Anterior cingulate cortex (tissue), 58 donors: ENCODE measurements at regions not wholly inside any gene's neighbourhood (a gene's known extent, or its start where the extent isn't known, plus 50 kb on each side); places are given as distances from the start of the nearest gene placed in this dataset.

ENCODE experiments used
- DNase-seq, 58 donors: peaks; one replicate each; lab custom pipeline; 2025; lab: John Stamatoyannopoulos, UW

DNA sequence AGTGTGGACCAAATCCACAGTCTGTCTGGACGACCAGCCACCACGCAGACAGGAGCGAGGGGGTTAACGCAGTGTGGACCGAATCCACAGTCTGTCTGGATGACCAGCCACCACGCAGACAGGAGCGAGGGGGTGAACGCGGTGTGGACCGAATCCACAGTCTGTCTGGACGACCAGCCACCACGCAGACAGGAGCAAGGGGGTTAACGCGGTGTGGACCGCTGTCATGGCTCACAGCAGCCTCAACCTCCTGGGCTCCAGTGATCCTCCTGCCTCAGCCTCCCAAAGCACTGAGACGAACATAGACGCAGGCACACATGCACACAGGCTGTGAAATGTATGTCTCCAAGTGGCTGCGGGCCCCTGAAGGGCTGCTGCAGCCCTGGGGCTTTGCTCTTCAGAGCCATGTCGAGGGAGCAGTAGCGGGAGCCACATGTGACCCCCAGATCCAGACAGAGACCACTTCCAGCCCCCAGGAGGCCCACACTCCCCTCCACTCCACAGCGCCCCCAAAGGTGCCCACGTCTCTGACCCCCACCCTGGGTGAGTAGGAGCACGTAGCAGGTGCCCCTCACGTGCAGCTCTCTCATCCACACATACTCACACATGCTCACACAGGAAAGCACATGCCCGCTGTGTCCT is 98.1 kb downstream of the YTHDF1 start:
- DNase-seq = no peak

DNA sequence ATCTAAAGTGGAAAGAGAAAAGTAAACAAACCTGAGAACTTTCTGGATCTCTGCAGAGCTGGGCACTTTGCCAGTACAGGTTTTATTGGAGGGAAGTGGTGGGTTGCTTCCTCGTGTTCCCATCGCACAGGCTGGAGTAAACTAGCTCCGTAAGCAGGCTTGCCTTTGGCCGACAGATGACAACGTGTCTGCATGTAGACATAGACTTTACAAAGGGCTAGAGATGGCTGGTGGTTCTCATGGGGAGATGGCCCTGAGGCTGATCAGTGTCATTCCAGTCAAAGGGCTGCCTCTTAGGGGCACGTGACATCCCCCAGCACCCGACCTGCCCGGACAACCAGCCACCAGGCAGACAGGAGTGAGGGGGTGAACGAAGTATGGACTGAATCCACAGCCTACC is 98.8 kb downstream of the YTHDF1 start:
- DNase-seq = no peak

DNA sequence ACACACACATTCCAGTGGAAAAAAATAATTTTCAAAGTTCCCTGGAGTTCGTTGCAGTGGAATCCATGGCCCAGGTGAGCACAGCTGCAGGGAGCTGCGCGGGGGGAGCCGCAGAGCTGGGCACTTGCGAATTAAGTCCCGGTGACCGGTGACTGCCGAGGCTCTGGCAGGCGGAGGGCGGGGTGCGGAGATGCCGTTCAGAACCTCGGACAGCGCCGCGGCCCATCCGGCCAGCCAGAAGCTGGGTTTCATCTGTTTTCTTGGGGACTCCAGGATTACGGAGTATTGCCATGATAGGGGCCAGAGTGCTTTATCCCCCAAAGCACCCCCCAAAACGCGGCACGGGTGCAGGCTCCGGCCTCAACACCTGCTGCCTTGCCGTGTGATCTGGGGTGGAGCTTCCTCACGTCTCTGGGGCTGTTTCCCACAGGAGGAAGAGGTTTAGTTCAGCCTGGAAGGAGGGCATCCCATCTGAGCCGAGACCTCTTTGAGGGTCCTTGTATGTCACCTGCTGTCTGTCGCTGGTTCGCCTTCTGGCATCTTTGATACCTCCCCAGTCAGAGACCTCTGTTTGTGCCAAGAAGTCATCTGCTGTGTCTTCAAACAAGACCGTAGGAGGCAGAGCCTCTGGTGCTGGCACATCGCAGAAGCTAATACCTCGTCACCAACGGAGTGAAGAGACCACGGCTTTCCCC is 99.4 kb downstream of the YTHDF1 start:
- no peak for DNase-seq

DNA sequence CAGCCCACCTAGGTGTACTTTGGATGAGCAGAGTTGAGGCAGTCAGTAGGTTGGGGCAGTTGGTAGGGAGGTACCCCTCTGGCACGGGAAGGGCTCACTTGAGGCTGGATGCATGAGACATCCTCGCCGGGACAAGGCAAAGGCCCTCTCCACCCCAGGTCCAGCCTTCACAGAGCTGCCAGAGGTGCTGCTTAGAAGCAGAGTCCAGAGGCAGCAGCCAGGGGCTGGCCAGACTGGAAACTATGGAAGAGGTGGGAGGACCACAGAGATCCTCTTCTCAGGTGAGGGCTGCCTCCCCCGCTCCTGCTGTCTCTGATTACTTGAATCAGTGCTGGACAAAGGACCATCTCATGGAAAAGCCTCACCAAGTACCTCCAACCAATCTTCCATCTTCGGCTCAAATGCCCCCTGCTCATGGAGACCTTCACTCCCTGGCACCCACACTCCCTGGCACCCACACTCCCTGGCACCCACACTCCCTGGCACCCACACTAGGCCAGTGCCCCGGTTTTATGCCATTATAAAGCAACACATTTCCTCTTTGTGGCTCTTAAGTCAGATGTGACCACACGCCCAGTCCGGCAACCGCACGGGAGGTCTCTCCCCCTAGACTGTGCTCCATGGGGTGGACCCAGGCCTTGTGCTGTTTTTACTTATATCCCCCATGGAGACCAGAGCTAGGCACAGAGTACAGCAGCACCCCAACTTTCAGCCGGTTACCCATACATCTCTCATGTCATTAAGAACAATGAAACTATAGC is 100.1 kb downstream of the YTHDF1 start:
- DNase-seq = no peak

DNA sequence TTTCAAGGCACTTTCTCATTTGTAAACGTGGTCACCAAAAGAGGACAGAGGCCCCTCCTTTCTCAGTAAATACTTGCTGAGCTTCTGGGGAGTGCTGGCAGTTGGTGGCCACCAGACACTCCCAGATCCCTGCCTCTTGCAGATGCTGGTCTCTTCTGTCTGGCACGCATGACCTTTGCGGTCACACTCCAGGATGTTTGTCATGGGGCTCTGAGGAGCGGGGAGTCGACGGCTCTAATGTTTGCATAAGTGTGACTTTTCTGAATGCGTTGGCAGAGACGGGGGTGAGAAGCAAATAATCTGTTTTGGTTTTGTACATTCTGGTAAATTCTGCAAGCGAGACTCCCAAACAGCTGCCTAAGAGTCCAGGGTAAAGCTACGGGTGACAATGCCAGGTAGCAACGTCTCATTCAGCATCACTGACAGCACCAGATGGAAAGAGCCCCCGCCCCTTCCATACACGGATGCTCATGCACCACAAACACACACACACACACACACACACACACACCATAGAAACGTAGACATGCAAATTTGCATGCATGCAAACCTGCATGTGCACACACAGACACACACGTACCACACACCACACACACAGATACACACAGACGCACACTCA is 101.1 kb downstream of the YTHDF1 start:
- DNase-seq = no peak

DNA sequence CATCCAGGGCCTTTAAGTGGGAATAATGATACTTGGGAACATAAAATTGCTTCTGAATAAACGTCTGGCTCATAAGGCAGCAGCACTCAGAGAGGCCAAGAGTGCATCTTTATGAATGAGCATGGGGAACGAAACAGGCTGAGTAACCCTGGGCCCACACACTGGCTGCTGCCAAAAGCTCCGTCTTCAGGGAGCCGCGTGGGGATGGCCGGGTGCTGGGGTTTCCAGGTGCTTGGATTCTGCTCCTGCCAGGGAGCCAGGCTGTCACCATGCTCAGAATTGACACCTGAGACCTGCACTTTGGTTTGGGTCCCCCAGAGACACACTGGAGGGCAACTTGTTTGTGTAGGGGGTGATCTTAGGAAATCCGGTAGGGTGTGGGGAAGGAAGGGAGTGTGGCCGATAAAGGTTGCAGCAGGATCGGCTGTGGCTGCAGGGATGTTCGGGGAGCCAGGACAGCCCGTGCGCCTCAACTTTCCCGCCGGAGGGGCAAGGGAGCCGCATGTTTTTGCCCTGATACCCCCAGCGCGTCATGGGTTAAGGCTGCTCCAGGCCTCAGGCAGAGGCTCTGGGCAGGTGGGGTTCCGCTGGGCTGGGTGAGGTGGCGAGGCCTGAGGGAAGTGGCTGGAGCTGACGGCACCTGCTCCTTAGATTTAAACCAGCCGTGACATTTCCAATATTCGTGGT is 101.8 kb downstream of the YTHDF1 start:
- no peak for DNase-seq

DNA sequence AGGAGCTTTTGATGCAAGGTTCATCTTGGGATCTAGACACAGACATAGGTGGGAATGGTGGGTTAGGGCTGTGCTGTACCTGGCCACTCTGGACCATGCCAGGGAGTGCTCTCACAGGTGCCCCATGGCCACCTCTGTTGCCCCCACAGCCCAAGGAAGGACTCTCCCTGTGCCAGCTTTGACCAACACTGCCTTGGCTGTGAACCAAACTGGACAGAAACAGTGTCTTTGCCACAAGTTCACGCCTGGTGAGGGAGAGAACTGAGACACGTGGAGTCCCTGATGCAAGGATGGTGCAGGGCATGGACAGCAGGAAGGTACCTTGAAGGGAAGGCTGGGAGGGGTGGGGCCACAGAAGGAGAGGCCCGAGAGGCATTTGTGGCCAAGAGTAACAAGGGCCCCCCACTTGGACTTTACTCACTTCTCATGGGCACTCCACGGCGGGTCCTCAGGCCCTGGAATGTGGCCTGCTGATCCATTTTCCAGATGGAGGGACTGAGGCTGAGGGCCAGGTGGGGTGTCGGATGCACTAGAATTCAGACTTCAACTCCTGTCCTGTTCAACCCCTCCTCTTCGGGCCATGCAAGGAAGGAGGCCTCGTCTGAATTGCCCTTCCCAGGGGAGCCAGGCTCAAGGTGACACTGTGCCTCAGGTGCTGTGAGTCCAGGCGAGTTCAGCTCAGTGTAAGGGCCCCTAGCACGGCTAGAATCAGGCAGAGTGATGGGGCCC is 103.3 kb downstream of the YTHDF1 start:
- DNase-seq = no peak

DNA sequence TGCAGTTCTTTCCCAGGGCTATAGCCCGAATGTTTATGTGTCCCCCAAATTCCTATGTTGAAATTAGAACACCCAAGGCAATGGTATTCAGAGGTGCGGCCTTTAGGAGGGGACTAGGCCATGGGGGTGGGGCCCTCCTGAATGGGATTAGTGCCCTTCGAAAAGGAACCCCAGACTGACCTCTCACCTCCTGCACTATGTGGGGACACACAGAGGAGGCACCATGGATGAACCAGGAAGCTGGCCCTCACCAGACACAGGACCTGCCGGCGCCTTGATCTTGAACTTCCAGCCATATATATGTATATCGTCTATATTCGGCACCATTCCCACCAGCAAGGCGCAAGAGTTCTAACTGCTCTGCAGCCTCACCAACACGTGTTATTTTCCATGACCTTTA is 101.5 kb upstream of the BHLHE23 start:
- DNase-seq = no peak

DNA sequence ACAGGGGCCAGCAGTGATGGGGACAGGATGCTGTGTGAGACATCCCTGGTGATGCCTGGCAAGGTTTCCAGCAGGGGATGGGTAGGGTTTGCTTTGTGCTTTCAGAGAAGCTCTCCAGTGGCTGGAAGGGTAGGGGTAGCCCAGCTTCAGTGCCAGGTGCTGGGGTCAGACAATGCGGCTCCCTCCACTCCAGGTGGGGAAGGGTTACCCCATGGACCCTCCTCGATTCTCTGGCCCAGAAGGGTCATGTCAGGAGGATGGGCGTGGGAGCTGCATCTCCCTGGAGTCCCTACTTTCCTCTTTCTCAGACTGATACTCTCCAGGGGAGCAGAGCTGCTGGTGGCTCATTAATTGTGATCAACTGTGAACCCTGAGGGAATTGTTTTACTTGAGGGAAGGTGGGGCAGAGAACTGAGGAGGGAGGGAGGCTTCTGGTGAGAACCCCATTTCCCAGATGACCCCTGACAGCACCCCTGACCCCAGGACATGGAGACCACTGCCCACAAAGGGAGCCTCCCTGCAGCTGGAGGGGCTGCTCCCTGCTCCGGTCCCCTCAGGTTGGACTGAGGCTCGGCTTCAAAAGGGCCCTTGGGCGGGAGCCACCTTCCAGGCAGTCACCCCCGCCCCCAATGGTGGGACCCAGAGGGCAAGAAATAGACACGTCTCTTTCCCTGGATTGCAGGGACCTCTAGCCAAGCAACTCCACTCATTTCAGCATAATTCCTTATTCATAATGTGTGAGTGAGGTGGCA is 100.9 kb upstream of the BHLHE23 start:
- no peak for DNase-seq

DNA sequence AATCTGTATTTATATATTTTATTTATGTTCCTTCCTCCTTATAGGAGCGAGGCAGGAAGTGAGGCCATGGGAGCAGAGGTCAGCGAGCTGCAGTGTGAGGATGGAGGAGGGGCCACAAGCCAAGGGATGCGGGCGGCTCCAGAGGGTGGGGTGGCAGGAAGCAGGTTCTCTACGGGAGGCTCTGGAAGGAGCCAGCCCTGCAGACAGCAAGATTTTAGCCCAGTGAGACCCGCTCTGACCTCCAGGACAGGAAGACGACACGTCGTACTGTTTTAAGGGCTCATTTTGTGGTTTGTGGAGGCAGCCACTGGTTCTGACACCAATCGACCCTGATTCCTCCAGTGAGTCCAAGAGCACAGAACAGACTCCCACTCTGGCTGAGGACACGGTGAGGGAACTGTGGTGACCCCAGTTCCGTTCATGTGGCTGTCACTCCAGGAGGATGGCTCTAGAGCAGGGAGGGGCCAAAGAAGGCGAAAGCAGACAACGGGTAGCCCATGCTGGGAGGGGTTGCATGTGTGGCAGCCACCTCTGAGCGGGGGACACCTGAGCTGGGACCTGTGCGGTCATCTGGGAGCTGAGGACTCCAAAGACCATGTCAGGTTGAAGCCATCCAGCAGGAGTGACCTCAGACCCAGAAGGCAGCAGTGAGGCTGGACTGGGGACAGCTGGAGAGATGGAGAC is 100.1 kb upstream of the BHLHE23 start:
- DNase-seq = no peak

DNA sequence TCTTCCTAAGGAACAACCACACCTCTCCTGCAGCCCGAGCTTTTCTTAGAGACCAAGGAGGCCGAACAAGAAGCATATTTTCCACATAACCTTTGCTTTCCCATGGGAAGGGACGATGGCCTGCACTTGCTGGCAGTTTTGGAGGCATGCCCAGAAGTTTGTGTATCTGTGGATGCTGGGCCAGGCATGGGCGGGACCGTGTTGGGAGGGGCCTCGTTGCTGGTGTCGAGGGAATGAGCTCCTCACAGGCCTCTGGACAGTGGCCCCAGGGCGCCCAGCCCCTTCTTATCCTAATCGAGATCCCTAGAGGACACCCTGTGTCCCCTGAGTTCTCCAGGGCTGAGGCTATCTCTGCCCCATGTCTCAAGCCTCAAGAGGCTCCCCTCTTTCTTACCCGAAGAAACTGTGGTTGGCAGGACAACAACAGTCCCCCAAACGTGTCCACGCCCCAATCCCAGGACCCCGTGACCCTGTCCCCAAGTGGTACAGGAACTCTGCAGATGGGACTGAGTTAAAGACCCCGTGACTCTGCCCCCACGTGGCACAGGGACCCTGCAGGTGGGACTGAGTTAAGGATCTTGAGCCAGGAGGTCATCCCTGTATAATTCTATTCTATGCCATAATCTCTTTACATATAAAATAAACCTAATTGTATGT is 99.5 kb upstream of the BHLHE23 start:
- no peak for DNase-seq

DNA sequence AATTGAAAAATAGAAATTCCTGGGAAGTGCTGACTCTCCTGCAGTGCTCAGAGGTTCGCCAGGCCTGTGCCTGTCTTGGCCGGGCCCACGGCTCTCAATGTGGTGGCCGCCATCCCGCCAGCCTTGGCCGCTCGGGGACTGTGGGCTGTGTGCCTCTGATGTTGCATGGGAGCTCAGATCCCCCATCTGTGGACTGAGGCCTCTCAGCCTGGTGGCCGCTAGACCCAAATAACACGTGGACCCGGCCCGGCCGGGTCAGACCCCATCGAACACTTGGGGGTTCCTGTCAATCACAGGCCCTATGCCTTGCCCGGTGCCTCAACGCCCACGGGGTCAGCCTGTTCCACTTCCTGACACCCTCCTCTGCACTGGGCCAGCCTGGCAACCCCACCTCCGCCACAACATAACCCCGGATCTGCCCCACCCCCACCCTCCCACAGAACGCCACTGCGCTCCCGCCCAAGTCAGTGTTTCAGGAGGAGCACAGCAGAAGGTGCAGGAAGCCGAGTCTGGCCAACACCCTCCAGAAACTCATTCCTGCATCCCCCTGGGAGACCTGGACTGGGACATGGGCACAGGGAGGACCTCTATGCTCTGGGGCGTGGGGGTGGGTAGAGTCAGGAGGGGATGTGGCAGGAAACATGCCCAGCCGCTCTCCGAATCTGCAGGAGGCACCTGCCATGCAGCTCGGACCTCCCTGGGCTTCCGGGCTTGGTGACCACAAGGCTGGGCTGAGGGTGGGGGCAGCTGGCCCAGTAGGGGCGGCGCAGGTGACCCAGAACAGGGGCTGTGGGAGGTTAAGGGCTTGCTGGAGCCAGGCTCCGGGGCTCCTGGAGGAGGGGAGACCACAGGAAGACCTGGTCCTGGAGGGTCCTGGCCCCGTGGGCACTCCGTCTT is 98.7 kb upstream of the BHLHE23 start:
- DNase-seq = no peak

DNA sequence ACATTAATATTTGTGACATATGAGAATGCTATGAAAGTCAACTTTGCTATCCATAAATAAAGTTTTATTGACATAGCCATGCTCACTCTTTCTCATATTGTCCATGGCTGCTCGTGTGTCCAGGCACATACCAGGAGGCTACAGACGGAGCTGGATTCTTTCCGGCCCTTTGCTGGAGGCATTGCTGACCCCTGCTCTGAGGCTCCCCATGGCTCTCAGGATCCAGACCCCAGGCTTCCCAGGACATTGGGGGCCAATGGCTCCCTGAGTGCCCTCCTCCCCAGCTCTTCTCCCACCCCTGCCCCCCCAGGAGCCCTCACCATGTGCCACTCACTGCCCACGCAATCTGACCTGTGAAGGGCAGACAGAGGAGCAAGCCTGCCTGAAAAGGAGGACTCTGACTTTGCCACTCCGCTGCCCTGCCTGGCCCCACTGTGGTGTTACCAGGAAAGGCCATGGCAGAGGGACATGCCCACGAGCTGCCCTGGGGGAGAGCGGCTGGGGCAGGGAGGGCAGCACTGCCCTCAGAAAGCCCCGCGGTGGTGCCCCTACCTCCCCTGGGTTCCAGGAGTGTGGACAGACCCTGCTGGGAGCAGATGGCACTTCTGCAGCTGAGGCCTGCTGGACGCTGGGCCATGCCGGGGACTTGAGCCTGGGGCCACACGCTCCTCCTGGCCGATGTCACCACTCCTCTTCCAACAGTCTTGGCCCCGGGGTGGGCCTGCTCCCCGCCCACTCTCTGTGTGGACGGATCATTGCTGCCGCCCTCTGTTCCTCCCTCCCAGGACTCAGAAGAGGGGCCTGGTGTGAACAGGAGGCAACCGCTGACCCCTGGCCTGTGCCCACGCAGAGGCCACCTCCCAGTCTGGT is 97.8 kb upstream of the BHLHE23 start:
- no peak for DNase-seq

DNA sequence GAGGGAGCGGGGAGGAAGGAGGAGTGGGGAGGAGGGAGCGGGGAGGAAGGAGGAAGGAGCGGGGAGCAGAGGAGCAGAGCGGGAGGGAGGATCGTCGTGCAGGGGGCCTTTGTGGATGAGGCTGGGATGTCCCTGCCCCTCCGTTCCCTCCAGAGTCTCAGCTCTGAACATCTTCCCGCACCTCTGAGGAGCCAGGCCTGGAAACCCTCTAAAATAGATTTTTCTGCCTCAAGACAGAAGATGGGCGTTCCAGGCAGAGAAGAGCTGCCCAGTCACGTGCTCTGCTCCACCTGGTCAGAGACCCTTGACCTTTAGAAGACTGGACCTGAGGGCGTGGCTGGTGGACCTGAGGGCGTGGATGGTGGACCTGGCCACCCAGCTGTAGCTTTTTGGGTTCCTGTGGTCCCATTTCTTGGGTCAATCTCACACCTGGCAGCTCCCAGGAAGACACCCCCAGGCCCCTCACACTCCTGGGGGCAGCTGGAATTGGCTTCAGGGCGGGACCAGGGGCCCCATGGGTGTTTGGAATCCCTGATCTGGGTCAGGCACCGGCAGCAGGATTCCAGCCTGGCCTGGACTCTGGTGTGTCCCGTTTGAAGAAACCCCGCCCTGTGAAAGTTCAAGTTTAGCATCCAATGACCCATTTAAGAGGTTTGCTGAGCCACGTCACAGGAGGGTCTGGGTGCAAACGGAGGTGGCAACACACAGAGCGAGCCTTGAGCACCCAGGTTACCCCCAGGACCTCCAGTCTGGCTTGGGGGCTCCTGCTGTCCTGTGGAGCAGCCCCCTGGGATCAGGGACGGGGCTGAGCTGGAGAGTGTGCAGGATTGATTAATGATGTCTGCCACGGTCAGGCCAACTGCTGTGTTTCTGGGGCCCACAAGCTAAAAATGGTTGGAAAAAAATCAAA is 96.9 kb upstream of the BHLHE23 start:
- DNase-seq = no peak
